LNCAP (cell line): ENCODE measurements at regions not wholly inside any gene's neighbourhood (a gene's known extent, or its start where the extent isn't known, plus 50 kb on each side); places are given as distances from the start of the nearest gene placed in this dataset.

ENCODE experiments used
- TF ChIP-seq, protein P1 (sequence below): fragments of 450-650 bp; IDR thresholded peaks from 2 replicates; pipeline ENCODE4 v1.5.1; 2017; ENCODE audit warnings: mild to moderate bottlenecking

DNA sequence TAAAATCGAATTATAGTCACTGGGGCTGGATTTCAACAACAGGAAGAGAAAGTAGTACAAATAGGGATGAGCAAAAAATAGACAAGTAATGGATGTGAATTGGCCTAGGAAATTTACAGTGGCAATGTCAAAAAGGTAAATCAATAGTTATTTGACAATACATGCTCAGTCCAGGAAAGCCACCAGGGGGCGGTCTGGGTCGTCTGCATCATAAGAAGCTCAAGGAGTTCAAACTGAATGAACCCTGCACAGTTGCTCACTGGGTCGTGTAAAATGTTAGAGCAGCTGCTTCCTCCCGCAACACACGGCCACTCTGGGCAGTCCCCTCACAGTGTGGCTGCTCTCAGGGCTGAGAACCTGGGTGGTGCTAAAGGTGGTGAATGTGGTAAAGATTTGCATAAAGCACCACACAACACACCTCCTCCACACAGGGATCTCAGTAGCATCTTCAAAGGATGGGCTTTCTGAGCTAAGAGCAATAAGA, 85.9 kb downstream of the ZNF280B start:
- TF ChIP-seq, protein P1, sequence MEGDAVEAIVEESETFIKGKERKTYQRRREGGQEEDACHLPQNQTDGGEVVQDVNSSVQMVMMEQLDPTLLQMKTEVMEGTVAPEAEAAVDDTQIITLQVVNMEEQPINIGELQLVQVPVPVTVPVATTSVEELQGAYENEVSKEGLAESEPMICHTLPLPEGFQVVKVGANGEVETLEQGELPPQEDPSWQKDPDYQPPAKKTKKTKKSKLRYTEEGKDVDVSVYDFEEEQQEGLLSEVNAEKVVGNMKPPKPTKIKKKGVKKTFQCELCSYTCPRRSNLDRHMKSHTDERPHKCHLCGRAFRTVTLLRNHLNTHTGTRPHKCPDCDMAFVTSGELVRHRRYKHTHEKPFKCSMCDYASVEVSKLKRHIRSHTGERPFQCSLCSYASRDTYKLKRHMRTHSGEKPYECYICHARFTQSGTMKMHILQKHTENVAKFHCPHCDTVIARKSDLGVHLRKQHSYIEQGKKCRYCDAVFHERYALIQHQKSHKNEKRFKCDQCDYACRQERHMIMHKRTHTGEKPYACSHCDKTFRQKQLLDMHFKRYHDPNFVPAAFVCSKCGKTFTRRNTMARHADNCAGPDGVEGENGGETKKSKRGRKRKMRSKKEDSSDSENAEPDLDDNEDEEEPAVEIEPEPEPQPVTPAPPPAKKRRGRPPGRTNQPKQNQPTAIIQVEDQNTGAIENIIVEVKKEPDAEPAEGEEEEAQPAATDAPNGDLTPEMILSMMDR, result peak; percentile 93

DNA sequence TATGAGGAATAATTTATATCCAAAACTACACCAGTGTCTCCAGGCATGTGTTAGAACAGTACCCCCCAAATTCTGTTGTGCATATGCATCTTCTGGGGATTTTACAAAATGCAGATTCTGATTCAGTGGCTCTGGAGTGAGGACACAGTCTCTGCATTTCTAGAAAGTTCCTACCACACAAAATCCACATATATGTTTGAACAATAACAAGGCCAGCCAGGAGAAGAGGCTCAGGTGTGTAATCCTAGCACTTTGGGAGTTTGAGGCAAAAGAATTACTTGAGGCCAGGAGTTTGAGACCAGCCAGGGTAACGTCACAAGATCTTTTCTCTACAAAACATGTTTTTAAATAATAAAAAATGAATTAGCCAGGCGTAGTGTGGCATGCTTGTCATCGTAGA, 84.9 kb downstream of the ZNF280B start:
- TF ChIP-seq, protein P1, result no peak

DNA sequence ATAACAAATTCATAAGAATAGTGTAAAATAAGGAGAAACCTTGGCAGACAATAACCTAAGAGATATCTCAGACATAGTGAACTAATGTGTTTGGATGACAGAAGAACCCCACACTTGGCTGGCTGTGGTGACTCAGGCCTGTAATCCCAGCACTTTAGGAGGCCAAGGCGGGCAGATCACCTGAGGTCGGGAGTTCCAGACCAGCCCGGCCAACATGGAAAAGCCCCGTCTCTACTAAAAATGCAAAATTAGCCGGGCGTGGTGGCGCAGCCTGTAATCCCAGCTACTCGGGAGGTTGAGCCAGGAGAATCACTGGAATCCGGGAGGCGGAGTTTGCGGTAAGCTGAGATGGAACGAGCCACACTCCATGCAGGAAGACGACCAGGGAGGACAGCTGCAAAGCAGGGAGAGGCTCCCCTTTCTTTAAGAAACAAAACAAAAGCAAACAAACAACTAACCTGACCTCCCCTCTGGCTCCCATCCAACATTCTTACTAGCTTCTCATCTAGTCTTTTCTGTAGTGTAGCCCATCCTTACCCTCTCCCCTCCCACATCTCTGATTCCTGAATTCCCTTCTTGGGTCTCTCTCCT, 84.2 kb downstream of the ZNF280B start:
- TF ChIP-seq, protein P1, result no peak

DNA sequence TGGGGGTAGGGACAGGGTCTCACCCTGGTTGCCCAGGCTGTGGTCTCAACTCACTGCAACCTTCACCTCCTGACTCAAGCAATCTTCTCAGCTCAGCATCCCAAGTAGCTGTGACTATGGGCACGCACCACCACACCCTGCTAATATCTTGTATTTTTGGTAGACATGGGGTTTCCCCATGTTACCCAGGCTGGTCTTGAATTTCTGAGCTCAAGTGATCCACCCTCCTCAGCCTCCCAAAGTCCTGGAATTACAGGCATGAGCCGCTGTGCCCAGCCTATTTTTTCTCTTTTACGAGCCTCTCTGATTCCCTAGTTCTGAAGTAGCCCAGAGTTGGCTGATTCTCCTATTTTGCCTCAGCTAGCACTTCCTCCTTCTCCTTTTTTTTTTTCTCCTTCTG, 83.6 kb downstream of the ZNF280B start:
- TF ChIP-seq, protein P1, result no peak

DNA sequence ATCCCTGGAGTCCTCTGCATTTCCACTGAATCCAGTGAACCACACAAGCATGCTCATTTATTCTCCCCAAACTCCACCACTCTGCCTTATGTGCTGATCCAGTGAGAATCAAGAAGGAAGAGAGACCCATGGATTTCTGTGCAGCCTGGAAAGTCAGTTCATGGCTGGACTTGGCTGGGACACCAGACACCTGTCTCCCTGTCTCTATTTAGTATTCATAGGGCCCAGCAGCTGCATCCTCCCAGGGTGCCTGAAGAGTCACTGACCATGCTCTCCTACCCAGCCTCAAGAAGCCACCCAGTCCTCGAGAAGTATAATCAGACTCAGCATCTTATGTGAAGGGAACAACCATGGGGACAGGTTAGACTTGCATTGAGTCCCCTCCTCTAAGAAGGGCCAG, 83.2 kb downstream of the ZNF280B start:
- TF ChIP-seq, protein P1, result no peak

DNA sequence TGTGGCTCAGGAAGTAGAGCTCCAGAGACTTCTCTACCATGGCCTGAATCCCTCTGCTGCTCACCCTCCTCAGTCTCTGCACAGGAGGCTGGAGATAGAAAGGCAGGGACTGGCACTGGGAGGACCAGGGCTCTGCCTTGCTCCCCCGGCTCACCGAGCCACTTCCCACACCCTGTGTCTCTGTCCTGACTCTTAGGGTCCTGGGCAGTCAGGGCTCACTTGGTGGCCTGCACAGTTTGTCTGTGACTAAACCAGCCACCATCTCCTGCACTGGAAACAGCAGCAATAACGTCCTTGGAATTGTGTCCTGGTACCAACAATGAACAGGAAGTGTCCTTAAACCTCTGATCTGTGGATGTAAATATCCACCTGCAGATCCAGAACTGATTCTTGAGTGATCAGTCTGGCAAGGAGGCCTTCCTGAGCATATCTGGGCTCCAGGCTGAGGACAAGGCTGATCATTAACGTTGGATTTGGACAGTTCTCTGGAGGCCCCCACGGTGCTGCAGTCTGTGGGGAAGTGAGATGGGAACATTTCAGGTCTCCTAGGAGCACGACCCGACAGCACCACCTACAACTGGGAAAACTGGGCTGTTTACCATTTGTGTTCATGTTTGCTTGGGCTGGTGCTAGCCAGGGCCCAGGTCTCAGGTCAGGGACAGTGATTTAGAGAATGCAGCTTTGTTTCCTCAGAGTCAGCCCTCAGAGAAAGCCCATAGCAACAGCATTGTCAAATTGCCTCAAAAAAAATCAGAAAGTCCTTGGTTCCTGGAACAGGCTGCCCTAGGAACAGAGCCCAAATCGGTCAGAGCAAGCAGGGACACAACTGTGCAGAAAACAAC, 82.5 kb downstream of the ZNF280B start:
- TF ChIP-seq, protein P1, result no peak

DNA sequence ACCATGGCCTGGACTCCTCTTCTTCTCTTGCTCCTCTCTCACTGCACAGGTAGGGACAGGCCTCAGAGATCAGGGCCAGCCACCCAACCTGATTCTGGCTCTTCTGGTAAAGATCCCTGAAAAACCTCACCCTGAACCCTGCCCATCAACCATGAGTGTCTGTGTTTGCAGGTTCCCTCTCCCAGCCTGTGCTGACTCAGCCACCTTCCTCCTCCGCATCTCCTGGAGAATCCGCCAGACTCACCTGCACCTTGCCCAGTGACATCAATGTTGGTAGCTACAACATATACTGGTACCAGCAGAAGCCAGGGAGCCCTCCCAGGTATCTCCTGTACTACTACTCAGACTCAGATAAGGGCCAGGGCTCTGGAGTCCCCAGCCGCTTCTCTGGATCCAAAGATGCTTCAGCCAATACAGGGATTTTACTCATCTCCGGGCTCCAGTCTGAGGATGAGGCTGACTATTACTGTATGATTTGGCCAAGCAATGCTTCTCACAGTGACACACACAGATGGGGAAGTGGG, 80.9 kb downstream of the ZNF280B start:
- TF ChIP-seq, protein P1, result no peak
